MV-4-11 (cell line): ENCODE measurements at regions not wholly inside any gene's neighbourhood (a gene's known extent, or its start where the extent isn't known, plus 50 kb on each side); places are given as distances from the start of the nearest gene placed in this dataset.
"Not testable (repeated sequence)": the region's sequence is repeated elsewhere in the genome, so short reads cannot be mapped to it uniquely, and the experiment has no call there.

Source experiments
- DNase-seq: peaks from one replicate; lab custom pipeline; 2025; lab: John Stamatoyannopoulos, UW

GRCh38 chr5:119299242-119299614 is 56.6 kb upstream of the TNFAIP8 start:
- not testable (repeated sequence) for DNase-seq

DNA sequence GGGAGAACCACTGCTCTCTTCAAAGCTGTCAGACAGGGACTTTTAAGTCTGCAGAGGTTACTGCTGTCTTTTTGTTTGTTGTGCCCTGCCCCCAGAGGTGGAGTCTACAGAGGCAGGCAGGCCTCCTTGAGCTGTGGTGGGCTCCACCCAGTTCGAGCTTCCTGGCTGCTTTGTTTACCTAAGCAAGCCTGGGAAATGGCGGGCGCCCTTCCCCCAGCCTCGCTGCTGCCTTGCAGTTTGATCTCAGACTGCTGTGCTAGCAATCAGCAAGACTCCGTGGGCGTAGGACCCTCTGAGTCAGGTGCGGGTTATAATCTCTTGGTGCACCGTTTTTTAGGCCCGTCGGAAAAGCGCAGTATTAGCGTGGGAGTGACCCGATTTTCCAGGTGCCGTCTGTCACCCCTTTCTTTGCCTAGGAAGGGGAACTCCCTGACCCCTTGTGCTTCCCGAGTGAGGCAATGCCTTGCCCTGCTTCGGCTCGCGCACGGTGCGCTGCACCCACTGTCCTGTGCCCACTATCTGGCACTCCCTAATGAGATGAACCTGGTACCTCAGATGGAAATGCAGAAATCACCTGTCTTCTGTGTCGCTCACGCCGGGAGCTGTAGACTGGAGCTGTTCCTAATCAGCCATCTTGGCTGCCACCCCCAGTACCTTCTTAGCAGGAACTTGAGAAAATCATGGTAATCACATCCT is 56.1 kb upstream of the TNFAIP8 start:
- not testable (repeated sequence) for DNase-seq

GRCh38 chr5:119300311-119300670 is 55.5 kb upstream of the TNFAIP8 start:
- no peak for DNase-seq

DNA sequence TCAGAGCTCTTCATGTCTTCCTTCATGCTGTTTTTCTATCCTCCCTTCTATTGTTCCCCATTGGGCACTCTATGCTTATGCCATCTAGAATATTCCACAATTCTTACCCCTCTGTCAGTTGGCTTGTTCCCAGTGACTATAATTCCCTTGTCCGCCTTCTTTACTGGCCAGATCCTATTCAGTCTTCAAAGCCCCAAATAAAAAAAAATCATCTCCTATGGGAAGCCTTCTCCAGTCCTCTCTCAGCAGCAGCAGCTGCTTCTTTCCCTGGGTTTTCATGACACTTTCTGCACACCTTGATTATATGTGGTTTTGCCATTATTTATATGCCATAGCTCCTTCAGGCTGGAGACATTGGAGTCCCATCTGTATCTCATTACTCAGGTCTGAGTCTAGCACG is 54.6 kb upstream of the TNFAIP8 start:
- no peak for DNase-seq

DNA sequence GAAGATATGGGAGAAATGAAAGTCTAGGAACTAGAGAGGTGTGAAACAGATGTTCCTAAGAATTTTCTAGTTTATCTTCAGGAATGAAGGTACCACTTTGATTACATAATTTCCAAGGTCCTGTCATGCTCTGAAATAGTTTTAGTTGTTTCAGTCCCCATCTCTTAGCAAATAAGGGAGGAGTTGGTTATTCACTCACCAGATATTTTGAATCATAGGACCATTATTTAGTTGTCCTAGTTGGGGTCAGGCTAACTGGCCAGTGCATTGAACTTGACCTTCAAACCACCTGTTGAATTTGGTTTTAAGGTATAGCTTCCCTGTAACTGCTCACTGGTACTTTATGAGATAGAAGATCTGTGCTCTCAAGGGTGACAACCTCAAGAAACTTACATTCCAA is 53.9 kb upstream of the TNFAIP8 start:
- DNase-seq = no peak

DNA sequence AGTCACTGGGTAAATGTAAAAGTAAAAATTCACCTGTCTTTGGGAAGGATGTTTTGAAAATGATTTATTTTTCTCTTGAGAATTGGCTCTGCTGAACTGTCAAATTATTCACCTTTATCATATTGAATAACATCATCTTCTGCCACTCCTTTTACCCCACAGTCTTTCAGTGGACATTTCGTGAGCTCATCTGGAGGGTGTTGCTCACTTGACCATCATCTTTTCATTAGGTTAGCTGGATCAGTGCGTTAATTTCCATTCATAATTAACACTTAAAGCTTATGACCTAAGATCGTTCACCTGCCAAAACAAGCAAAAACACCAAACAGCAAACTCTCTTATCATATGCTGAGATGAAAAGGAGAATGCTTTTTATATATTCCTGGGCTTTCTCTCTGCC is 53.4 kb upstream of the TNFAIP8 start:
- DNase-seq = no peak

DNA sequence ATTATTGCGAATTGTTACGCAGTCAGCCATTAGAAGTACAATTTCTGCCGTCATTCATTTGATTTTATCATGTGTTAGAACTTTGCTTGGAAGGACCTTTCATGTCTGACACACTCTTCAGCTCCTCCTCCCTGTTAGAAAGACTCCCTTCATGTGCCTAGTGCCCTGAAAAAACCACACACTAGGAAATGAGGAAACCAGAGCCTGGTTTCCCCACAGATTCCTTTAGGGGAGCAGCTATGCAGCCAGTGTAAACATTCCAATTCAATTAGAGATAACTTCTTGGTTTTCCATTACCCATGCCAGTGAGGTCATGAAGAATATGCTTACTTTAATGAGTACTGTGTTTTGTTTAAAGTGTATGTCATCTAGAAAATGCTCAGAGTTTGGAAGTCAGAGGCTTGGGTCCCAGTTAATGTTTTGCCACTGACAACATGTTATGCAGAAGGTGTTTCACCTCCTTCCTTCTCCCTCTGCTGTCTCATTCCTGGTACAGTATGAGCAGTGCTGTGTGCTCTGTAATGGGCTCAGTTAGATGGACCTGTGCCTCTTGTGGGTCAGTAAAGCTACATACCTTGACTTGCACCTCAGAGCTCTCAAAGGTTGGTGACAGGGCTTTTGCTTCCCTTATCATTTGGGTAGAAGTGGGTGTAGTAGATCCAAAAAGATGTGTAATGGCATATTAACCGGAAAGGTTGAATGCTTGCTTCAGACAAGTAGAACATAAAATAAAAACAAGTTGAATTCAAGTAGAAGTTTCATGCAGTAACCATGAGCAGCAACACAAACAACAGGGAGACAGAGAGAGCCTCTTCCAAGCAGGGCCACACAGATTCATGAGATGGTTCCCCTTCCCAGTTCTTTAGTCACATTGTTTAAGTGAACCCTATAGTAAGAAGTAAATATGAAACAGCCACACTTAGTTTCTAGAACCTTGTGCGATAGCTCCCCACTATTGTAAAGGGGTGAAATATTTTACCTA is 52.6 kb upstream of the TNFAIP8 start:
- peak; percentile 15 for DNase-seq

DNA sequence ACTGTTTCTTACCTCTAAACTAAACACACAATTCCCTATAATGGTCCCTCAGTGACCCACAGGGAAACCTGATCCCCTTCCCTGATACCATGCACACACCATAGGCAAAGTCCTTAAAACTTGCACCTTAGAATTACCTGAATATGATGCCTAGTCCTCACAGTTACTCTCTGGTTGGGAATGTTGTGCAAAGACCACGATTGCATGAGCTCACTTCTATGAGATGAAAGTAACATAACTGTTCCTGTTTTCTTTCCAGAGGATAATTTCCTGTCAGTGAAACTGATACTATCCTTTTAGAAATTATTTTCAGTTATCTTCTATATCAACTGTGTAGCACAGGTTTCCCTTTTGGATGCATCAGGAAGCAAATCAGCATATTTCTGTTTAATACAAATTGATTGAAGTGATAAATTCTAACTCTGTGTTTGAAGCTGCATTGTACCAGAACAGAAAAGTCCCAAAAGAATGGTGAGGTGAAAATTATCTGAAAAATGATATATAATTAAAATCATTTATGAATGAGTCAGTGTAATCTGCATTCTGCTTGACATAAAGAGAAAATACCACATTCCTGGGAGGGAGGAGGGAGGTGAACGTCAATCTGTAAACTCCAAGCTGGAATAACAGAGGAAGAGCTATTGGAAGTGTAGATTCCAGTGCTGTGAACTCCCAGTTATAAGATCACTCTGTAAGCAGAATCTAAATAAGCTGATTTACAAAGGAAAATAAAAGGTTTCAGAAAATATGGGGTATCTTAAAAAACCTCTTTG is 51.2 kb upstream of the TNFAIP8 start:
- peak; percentile 12 for DNase-seq
